HEK293T (cell line): ENCODE measurements at regions not wholly inside any gene's neighbourhood (a gene's known extent, or its start where the extent isn't known, plus 50 kb on each side); places are given as distances from the start of the nearest gene placed in this dataset.

Source experiments
- CTCF ChIA-PET: fragments of 350-600 bp; formaldehyde crosslinking; extraction: SDS; loops from one replicate; lab custom pipeline; 2021; ENCODE audit warnings: antibody characterized with exemption, inconsistent platforms; lab: Yijun Ruan, JAX
- POLR2A ChIA-PET: fragments of 350-600 bp; formaldehyde crosslinking; extraction: SDS; loops from one replicate; lab custom pipeline; 2020; ENCODE audit warnings: antibody characterized with exemption, inconsistent platforms; lab: Yijun Ruan, JAX
- DNase-seq: peaks from one replicate; pipeline ENCODE4 v3.0.0; 2012; ENCODE audit warnings: mixed read lengths; ENCODE audit errors: extremely low spot score
- ARNT ChIP-seq: fragments of 450-650 bp; IDR thresholded peaks from 2 replicates; pipeline ENCODE4 v1.6.1; 2017; ENCODE audit warnings: mild to moderate bottlenecking
- BHLHE40 ChIP-seq: fragments of 450-650 bp; IDR thresholded peaks from 2 replicates; pipeline ENCODE4 v1.6.1; 2016; ENCODE audit warnings: mild to moderate bottlenecking, moderate library complexity, borderline replicate concordance
- CTBP1 ChIP-seq: fragments of 450-650 bp; IDR thresholded peaks from 2 replicates; pipeline ENCODE4 v1.6.1; 2016; ENCODE audit warnings: borderline replicate concordance
- ELF4 ChIP-seq: fragments of 450-650 bp; IDR thresholded peaks from 2 replicates; pipeline ENCODE4 v1.6.1; 2017; ENCODE audit warnings: antibody characterized with exemption
- FOXA1 ChIP-seq: fragments of 450-650 bp; IDR thresholded peaks from 2 replicates; pipeline ENCODE4 v1.6.1; 2016; ENCODE audit warnings: mild to moderate bottlenecking
- FOXK2 ChIP-seq: fragments of 450-650 bp; IDR thresholded peaks from 2 replicates; pipeline ENCODE4 v1.6.1; 2016; ENCODE audit warnings: mild to moderate bottlenecking
- FOXM1 ChIP-seq: fragments of 450-650 bp; IDR thresholded peaks from 2 replicates; pipeline ENCODE4 v1.6.1; 2017; ENCODE audit warnings: mild to moderate bottlenecking, borderline replicate concordance
- HDGF ChIP-seq: fragments of 450-650 bp; IDR thresholded peaks from 2 replicates; pipeline ENCODE4 v1.6.1; 2017; ENCODE audit warnings: antibody characterized with exemption, borderline replicate concordance
- L3MBTL2 ChIP-seq: fragments of 450-650 bp; conservative IDR thresholded peaks from 2 replicates; pipeline ENCODE4 v1.6.1; 2016; ENCODE audit warnings: mild to moderate bottlenecking
- LEF1 ChIP-seq: fragments of 450-650 bp; IDR thresholded peaks from 2 replicates; pipeline ENCODE4 v1.6.1; 2017; ENCODE audit warnings: mild to moderate bottlenecking, borderline replicate concordance
- NFRKB ChIP-seq: fragments of 450-650 bp; IDR thresholded peaks from 2 replicates; pipeline ENCODE4 v1.6.1; 2016; ENCODE audit warnings: mild to moderate bottlenecking, moderate library complexity
- PKNOX1 ChIP-seq: fragments of 450-650 bp; IDR thresholded peaks from 2 replicates; pipeline ENCODE4 v1.6.1; 2016
- SP1 ChIP-seq: fragments of 450-650 bp; IDR thresholded peaks from 2 replicates; pipeline ENCODE4 v1.6.1; 2017
- SUZ12 ChIP-seq: fragments of 450-650 bp; IDR thresholded peaks from 2 replicates; pipeline ENCODE4 v1.6.1; 2016; ENCODE audit warnings: mild to moderate bottlenecking
- TARDBP ChIP-seq: fragments of 450-650 bp; IDR thresholded peaks from 2 replicates; pipeline ENCODE4 v1.6.1; 2016
- ZNF384 ChIP-seq: fragments of 450-650 bp; IDR thresholded peaks from 2 replicates; pipeline ENCODE4 v1.6.1; 2016

DNA sequence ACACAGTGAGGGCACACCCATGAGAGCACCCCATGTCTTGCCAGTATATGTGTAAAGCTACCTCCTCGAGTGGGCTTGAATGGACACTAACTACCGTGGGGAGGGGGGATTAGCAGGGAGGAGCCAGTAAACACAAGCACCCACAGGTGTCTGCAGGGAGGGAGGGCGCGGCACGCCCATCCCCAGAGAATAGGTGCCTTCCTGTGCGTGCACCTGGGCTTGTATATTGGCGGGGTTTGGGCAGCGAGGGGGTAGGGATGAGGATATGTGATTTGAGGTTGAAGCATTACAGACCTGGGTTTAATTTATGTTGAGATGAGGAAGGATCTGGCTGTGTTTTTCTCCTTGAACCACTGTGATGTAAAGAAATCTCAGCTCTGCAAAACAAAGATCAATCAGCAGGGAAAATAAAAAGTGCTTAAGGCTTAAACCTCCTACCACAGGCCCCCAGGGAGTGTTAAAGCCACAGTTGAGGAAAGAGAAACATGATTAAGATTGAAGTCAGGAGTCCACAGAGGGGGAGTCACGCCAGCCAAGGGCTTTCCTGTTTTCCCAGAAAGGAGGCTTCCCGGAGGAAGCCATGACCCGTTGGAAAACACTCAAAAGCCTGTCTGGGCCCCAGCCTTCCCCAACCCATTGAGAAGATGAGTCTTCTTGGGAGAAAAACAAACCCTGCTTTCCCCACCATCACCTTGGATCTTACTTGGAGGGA, 80.0 kb downstream of the CAMK2N1 start:
- CTCF ChIA-PET: no interaction called here
- POLR2A ChIA-PET: no interaction called here
- no peak for DNase-seq
- TF ChIP-seq ZNF384 (no peak), NFRKB (no peak), FOXM1 (no peak), PKNOX1 (no peak), SP1 (no peak), FOXA1 (no peak), CTBP1 (no peak), L3MBTL2 (no peak), TARDBP (no peak), HDGF (no peak), BHLHE40 (no peak), SUZ12 (no peak), FOXK2 (no peak), ELF4 (no peak), LEF1 (no peak), ARNT (no peak)

DNA sequence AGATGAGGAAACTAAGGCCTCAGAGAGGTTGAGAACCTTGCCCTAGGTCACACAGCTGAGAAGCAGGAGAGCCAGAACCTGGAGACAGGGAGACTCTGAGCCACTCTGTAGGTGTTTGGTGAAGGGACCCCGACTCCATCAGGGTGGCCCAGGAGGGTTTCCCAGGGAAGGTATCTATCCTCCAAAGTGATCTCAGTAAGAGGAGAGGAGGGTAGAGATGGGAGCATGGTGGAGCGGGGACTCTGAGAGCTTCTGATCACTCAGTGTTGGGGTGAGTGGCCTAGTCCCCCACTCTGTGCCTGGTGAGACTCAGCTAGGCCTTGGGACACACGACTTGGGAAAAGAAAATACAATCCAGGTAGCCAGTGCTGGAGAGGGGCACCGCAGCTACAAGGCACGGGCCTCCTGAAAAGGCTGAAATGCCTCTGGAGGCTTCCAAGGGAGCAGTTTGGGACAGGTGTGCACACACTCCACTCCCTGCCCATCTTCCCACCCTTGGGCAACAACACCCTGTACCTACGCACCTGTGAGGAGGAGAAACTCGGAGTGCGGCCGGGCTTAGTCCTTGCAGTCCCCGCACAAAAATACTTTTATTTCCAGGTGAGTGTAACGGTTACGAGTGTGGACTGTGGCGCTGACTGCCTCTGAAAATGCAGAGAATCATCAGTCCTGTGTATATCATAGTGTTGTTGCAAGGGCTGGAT, 80.8 kb downstream of the CAMK2N1 start:
- TF ChIP-seq BHLHE40: no peak
- no peak for TF ChIP-seq SUZ12
- POLR2A ChIA-PET: no interaction called here
- CTCF ChIA-PET: no interaction called here
- DNase-seq: no peak
